ENCODE measurements at regions not wholly inside any gene's neighbourhood (a gene's known extent, or its start where the extent isn't known, plus 50 kb on each side); places are given as distances from the start of the nearest gene placed in this dataset.

GRCh38 chr2:180062178-180062577 is 55.1 kb upstream of the CWC22 start:
- Histone ChIP-seq H3K27ac (no peak overlapping the region), H3K27me3 (replicated peaks) (no peaks in the 10 kb centered on the region), H3K4me3 (ENCODE audit: low read depth, low read length) (no peak overlapping the region), H3K36me3 (replicated peaks) (no peaks in the 10 kb centered on the region)
- in situ Hi-C loops (cut with HindIII; ENCODE audit: low pct_ligation_motif_present, low sequenced_read_pairs): no loop called here
- DNase-seq: no peak
- TF ChIP-seq CTCF (IDR thresholded peaks at IDR 0.05; ENCODE audit: low read depth, low read length, missing control alignments): no peak

- no peak for DNase-seq
- Histone ChIP-seq H3K4me3 (ENCODE audit: low read depth, low read length) (no peak overlapping the region), H3K27ac (no peak overlapping the region), H3K36me3 (replicated peaks) (no peaks in the 10 kb centered on the region), H3K27me3 (replicated peaks) (no peaks in the 10 kb centered on the region)
- TF ChIP-seq CTCF (IDR thresholded peaks at IDR 0.05; ENCODE audit: low read depth, low read length, missing control alignments): no peak
- in situ Hi-C loops (cut with HindIII; ENCODE audit: low pct_ligation_motif_present, low sequenced_read_pairs): no loop called here
These were observed 54.4 kb upstream of the CWC22 start for GRCh38 chr2:180061546-180061945.

GRCh38 chr2:180061085-180061484 is 54.0 kb upstream of the CWC22 start:
- no peak overlapping the region for H3K27ac ChIP-seq
- H3K27me3 ChIP-seq (replicated peaks): no peaks in the 10 kb centered on the region
- no peak for DNase-seq
- H3K36me3 ChIP-seq (replicated peaks): no peaks in the 10 kb centered on the region
- H3K4me3 ChIP-seq (ENCODE audit: low read depth, low read length): no peak overlapping the region
- no peak for TF ChIP-seq CTCF (IDR thresholded peaks at IDR 0.05; ENCODE audit: low read depth, low read length, missing control alignments)
- in situ Hi-C loops (cut with HindIII; ENCODE audit: low pct_ligation_motif_present, low sequenced_read_pairs): no loop called here

GRCh38 chr2:180058993-180059392 is 51.9 kb upstream of the CWC22 start:
- in situ Hi-C loops (cut with HindIII; ENCODE audit: low pct_ligation_motif_present, low sequenced_read_pairs): no loop called here
- no peak overlapping the region for H3K4me3 ChIP-seq (ENCODE audit: low read depth, low read length)
- no peak overlapping the region for H3K27ac ChIP-seq
- no peaks in the 10 kb centered on the region for H3K27me3 ChIP-seq (replicated peaks)
- DNase-seq: no peak
- H3K36me3 ChIP-seq (replicated peaks): no peaks in the 10 kb centered on the region
- no peak for TF ChIP-seq CTCF (IDR thresholded peaks at IDR 0.05; ENCODE audit: low read depth, low read length, missing control alignments)

- in situ Hi-C loops (cut with HindIII; ENCODE audit: low pct_ligation_motif_present, low sequenced_read_pairs): no loop called here
- no peak for DNase-seq
These were observed 50.8 kb upstream of the CWC22 start for GRCh38 chr2:180057706-180058412.

More at GRCh38 chr2:180057706-180058412, 50.8 kb upstream of the CWC22 start:
- TF ChIP-seq CTCF (IDR thresholded peaks at IDR 0.05; ENCODE audit: low read depth, low read length, missing control alignments): no peak
- Histone ChIP-seq H3K27me3 (replicated peaks) (no peaks in the 10 kb centered on the region), H3K27ac (no peak overlapping the region), H3K4me3 (ENCODE audit: low read depth, low read length) (no peak overlapping the region), H3K36me3 (replicated peaks) (no peaks in the 10 kb centered on the region)

Data from brain microvascular endothelial cell (primary cell).